Neural progenitor cell (in vitro differentiated cells): ENCODE measurements at regions not wholly inside any gene's neighbourhood (a gene's known extent, or its start where the extent isn't known, plus 50 kb on each side); places are given as distances from the start of the nearest gene placed in this dataset.
A peak's percentile ranks its signal among the peaks of the same experiment; 100 is the strongest.

Source experiments
- DNase-seq: peaks from one replicate; pipeline ENCODE4 v3.0.0-alpha.2; 2016; ENCODE audit warnings: low spot score
- H2AFZ ChIP-seq: fragments of 200-600 bp; sonication (generic); replicated peaks from 2 replicates; pipeline ENCODE4 v1.6.1; 2016; ENCODE audit warnings: antibody characterized with exemption
- H3F3A ChIP-seq: fragments of 200-600 bp; sonication (generic); 2 replicates; pipeline ENCODE4 v1.6.1; 2016; ENCODE audit warnings: antibody characterized with exemption, low read depth
- H3K27ac ChIP-seq: fragments of 200-600 bp; sonication (generic); 2 replicates; pipeline ENCODE4 v1.5.1; 2016; ENCODE audit warnings: mild to moderate bottlenecking
- H3K27me3 ChIP-seq: fragments of 200-600 bp; sonication (generic); 2 replicates; pipeline ENCODE4 v1.6.1; 2016; ENCODE audit warnings: mild to moderate bottlenecking, moderate library complexity
- H3K36me3 ChIP-seq: fragments of 200-600 bp; sonication (generic); 2 replicates; pipeline ENCODE4 v1.5.1; 2016
- H3K4me1 ChIP-seq: fragments of 200-600 bp; sonication (generic); 2 replicates; pipeline ENCODE4 v1.6.1; 2016; ENCODE audit warnings: mixed run types
- H3K4me2 ChIP-seq: fragments of 200-600 bp; sonication (generic); 2 replicates; pipeline ENCODE4 v1.6.1; 2016
- H3K4me3 ChIP-seq: fragments of 200-600 bp; sonication (generic); 2 replicates; pipeline ENCODE4 v1.5.1; 2016
- H3K79me2 ChIP-seq: fragments of 200-600 bp; sonication (generic); 2 replicates; pipeline ENCODE4 v1.6.1; 2016; ENCODE audit warnings: low read depth
- H3K9ac ChIP-seq: fragments of 200-600 bp; sonication (generic); 2 replicates; pipeline ENCODE4 v1.6.1; 2016
- H3K9me3 ChIP-seq: fragments of 200-600 bp; sonication (generic); 2 replicates; pipeline ENCODE4 v1.5.1; 2016; ENCODE audit warnings: low read depth
- H4K20me1 ChIP-seq: fragments of 200-600 bp; sonication (generic); 2 replicates; pipeline ENCODE4 v1.6.1; 2016; ENCODE audit warnings: low read depth
- H3K27ac Mint-ChIP-seq: 3 replicates; pipeline ENCODE4 v1.8.0; 2021; ENCODE audit warnings: mixed read lengths
- H3K27me3 Mint-ChIP-seq: 2 replicates; pipeline ENCODE4 v1.8.0; 2022; ENCODE audit warnings: low read depth, mild to moderate bottlenecking, inconsistent platforms, moderate library complexity, mixed read lengths; ENCODE audit not compliant: insufficient read depth
- H3K36me3 Mint-ChIP-seq: 3 replicates; pipeline ENCODE4 v1.8.0; 2021; ENCODE audit warnings: mixed read lengths
- H3K4me1 Mint-ChIP-seq: 3 replicates; pipeline ENCODE4 v1.8.0; 2021; ENCODE audit warnings: mixed read lengths
- H3K4me3 Mint-ChIP-seq: 3 replicates; pipeline ENCODE4 v1.8.0; 2021; ENCODE audit warnings: mild to moderate bottlenecking, moderate library complexity, mixed read lengths
- H3K9me3 Mint-ChIP-seq: 3 replicates; pipeline ENCODE4 v1.8.0; 2020; ENCODE audit warnings: mixed read lengths
- EZH2 ChIP-seq: fragments of 200-600 bp; sonication (generic); IDR thresholded peaks from 2 replicates; pipeline ENCODE4 v1.6.1; 2017; ENCODE audit warnings: antibody characterized with exemption, mild to moderate bottlenecking, moderate library complexity
- EZH2phosphoT487 ChIP-seq: fragments of 200-600 bp; sonication (generic); IDR thresholded peaks from 2 replicates; pipeline ENCODE4 v1.6.1; 2017; ENCODE audit warnings: antibody characterized with exemption
- TF ChIP-seq, protein P1 (sequence below): fragments of 200-600 bp; sonication (generic); IDR thresholded peaks from 2 replicates; pipeline ENCODE4 v1.5.1; 2017; ENCODE audit warnings: antibody characterized with exemption, mild to moderate bottlenecking

DNA sequence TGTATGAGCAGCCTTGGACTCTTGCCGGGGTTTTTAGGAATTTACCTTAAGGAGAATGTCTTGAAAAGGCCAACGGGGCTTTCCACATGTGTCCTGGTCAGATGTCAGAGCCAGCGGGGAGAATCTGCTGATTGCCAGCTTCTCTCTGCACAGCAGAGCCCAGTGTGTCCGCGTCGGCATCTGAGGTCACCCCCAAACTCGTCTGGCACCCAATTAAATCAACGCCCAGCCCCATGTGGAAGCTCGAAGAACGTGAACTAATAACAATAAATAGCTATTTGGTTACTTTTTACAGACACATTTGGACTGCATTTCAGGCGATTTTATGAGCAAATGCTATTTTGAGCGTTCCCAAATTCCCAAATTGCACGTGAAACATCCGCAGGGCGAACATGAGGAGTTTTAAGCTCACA, 303.5 kb downstream of the FOXL1 start:
- H3K4me3 ChIP-seq: no peak overlapping the region
- no peak overlapping the region for H3K27ac Mint-ChIP-seq
- no peaks in the 10 kb centered on the region for H3K27me3 ChIP-seq
- no peaks in the 10 kb centered on the region for H3K36me3 Mint-ChIP-seq
- H3K36me3 ChIP-seq: no peaks in the 10 kb centered on the region
- peaks cover 13% of the 10 kb centered on the region for H3K27me3 Mint-ChIP-seq
- no peaks in the 10 kb centered on the region for H3K79me2 ChIP-seq
- no peak overlapping the region for H3K27ac ChIP-seq
- H3K4me1 ChIP-seq: peaks cover 20% of the 10 kb centered on the region
- no peaks in the 10 kb centered on the region for H4K20me1 ChIP-seq
- no peaks in the 10 kb centered on the region for H3K9me3 ChIP-seq
- H2AFZ ChIP-seq: no peak overlapping the region
- H3K4me2 ChIP-seq: no peak overlapping the region
- H3F3A ChIP-seq: peaks cover 6% of the 10 kb centered on the region
- no peak for DNase-seq
- peaks cover 38% of the 10 kb centered on the region for H3K4me1 Mint-ChIP-seq
- H3K9ac ChIP-seq: no peak overlapping the region
- no peak overlapping the region for H3K4me3 Mint-ChIP-seq
- H3K9me3 Mint-ChIP-seq: no peaks in the 10 kb centered on the region
- TF ChIP-seq EZH2phosphoT487 (no peak), EZH2 (no peak)
- TF ChIP-seq, protein P1, sequence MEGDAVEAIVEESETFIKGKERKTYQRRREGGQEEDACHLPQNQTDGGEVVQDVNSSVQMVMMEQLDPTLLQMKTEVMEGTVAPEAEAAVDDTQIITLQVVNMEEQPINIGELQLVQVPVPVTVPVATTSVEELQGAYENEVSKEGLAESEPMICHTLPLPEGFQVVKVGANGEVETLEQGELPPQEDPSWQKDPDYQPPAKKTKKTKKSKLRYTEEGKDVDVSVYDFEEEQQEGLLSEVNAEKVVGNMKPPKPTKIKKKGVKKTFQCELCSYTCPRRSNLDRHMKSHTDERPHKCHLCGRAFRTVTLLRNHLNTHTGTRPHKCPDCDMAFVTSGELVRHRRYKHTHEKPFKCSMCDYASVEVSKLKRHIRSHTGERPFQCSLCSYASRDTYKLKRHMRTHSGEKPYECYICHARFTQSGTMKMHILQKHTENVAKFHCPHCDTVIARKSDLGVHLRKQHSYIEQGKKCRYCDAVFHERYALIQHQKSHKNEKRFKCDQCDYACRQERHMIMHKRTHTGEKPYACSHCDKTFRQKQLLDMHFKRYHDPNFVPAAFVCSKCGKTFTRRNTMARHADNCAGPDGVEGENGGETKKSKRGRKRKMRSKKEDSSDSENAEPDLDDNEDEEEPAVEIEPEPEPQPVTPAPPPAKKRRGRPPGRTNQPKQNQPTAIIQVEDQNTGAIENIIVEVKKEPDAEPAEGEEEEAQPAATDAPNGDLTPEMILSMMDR: no peak

DNA sequence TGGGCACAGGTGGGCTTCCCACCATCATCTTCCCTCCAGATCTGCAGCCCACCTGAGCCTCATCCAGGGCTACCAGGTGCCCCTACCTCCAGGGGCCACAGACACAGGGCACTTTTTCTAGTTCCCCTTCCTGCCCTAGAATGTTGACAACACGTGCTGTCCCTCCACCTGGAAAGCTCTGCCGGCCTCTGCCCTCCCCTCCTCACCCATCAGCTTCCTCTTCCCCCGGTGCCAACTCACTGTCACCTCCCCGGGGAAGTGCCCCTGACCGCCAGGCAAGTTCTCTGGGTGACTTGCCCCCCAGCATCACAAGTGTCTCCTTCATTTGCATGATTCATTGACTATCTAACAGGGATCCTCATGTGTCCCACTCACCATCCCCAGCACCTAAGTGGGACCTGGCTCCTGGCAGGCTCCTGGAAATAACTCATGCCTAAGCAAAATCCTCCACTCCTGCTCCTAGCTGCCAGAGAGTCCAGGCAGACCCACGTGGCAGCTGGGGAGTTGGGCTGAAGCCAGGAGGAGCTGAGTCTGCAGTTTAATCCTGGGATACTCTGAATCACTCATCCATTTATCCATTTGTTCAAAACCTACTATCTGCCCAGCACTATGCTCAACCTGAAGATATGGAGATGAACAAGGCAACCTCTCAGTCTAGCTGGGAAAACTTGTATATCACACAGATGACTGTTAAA, 304.4 kb downstream of the FOXL1 start:
- Histone ChIP-seq H3K4me1 (peaks cover 20% of the 10 kb centered on the region), H3F3A (peaks cover 6% of the 10 kb centered on the region), H3K27ac (no peak overlapping the region), H3K36me3 (no peaks in the 10 kb centered on the region), H2AFZ (no peak overlapping the region), H3K4me3 (no peak overlapping the region), H3K9me3 (no peaks in the 10 kb centered on the region), H3K4me2 (no peak overlapping the region), H4K20me1 (no peaks in the 10 kb centered on the region), H3K79me2 (no peaks in the 10 kb centered on the region), H3K27me3 (no peaks in the 10 kb centered on the region), H3K9ac (no peak overlapping the region)
- H3K27me3 Mint-ChIP-seq: peaks cover 13% of the 10 kb centered on the region
- no peak overlapping the region for H3K4me3 Mint-ChIP-seq
- no peaks in the 10 kb centered on the region for H3K9me3 Mint-ChIP-seq
- no peak for DNase-seq
- no peaks in the 10 kb centered on the region for H3K36me3 Mint-ChIP-seq
- H3K4me1 Mint-ChIP-seq: peaks cover 38% of the 10 kb centered on the region
- TF ChIP-seq EZH2 (no peak), EZH2phosphoT487 (no peak)
- TF ChIP-seq, protein P1: no peak
- no peak overlapping the region for H3K27ac Mint-ChIP-seq

DNA sequence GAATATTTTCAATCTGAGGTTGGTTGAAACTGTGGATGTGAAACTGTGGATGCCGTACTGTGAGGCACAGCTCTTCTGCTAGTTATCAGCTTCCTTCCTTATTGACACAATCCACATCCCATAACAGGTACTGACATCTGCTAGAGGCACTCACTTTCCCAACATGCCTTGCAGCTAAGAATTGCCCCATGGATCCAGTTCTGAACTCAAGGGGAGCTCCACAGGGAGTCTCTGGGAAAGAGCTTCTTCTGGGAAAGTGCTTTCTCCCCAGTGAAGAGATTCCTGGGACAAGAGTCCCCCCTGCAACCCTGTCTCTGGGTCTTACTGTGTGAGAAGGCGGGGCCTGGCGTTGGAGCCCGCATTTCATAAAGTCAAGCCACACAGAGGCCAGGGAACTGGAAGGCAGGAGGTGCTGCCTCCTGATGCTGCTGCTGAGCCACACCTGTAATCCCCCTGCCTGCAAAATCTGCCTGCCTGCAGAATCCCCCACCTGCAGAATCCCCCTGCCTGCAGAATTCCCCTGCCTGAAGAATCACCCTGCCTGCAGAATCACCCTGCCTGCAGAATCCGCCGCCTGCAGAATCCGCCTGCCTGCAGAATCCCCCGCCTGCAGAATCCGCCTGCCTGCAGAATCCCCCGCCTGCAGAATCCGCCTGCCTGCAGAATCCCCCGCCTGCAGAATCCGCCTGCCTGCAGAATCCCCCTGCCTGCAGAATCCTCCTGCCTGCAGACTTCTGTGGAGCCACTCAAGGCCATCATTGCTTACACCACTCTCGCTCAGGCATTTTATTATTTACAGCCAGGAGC, 305.4 kb downstream of the FOXL1 start:
- no peaks in the 10 kb centered on the region for H4K20me1 ChIP-seq
- peak; percentile 34 for DNase-seq
- H3K9me3 ChIP-seq: no peaks in the 10 kb centered on the region
- Mint-ChIP-seq H3K9me3 (no peaks in the 10 kb centered on the region), H3K27ac (no peak overlapping the region), H3K4me1 (peaks cover 31% of the 10 kb centered on the region), H3K27me3 (peaks cover 13% of the 10 kb centered on the region), H3K4me3 (peak overlapping the region; percentile 18), H3K36me3 (no peaks in the 10 kb centered on the region)
- H3K27me3 ChIP-seq: no peaks in the 10 kb centered on the region
- peaks cover 6% of the 10 kb centered on the region for H3F3A ChIP-seq
- H3K36me3 ChIP-seq: no peaks in the 10 kb centered on the region
- no peaks in the 10 kb centered on the region for H3K79me2 ChIP-seq
- H2AFZ ChIP-seq: no peak overlapping the region
- no peak overlapping the region for H3K27ac ChIP-seq
- H3K4me3 ChIP-seq: no peak overlapping the region
- no peak overlapping the region for H3K9ac ChIP-seq
- peak overlapping the region; percentile 30 for H3K4me2 ChIP-seq
- TF ChIP-seq EZH2 (no peak), EZH2phosphoT487 (no peak)
- TF ChIP-seq, protein P1: no peak
- H3K4me1 ChIP-seq: peaks cover 12% of the 10 kb centered on the region
